SK-N-SH treated with all-trans-retinoic acid at 6 μM for 48 hours (cell line): ENCODE measurements at regions not wholly inside any gene's neighbourhood (a gene's known extent, or its start where the extent isn't known, plus 50 kb on each side); places are given as distances from the start of the nearest gene placed in this dataset.

Experiments used
- BACH2 ChIP-seq: fragments of 250-450 bp; sonication (Bioruptor Pico); IDR thresholded peaks from 2 replicates; pipeline ENCODE4 v1.9.0; 2021; ENCODE audit warnings: mild to moderate bottlenecking, borderline replicate concordance
- CREB5 ChIP-seq: fragments of 250-450 bp; sonication (Bioruptor Pico); IDR thresholded peaks from 2 replicates; pipeline ENCODE4 v1.5.1; 2020; ENCODE audit warnings: low read depth, mild to moderate bottlenecking, moderate library complexity
- ESRRG ChIP-seq: fragments of 250-450 bp; sonication (Bioruptor Pico); IDR thresholded peaks from 2 replicates; pipeline ENCODE4 v1.6.1; 2021; ENCODE audit warnings: mild to moderate bottlenecking
- GLIS3 ChIP-seq: fragments of 250-450 bp; sonication (Bioruptor Pico); IDR thresholded peaks from 2 replicates; pipeline ENCODE4 v1.5.0; 2020; ENCODE audit warnings: mild to moderate bottlenecking, moderate library complexity
- ISL1 ChIP-seq: fragments of 250-450 bp; sonication (Bioruptor Pico); IDR thresholded peaks from 2 replicates; pipeline ENCODE4 v2.1.2; 2022; ENCODE audit warnings: mild to moderate bottlenecking, moderate library complexity
- PATZ1 ChIP-seq: fragments of 250-450 bp; sonication (Bioruptor Pico); IDR thresholded peaks from 2 replicates; pipeline ENCODE4 v1.8.0; 2020; ENCODE audit warnings: mild to moderate bottlenecking, moderate library complexity, borderline replicate concordance
- POU6F1 ChIP-seq: fragments of 250-450 bp; sonication (Bioruptor Pico); IDR thresholded peaks from 2 replicates; pipeline ENCODE4 v1.8.0; 2021; ENCODE audit warnings: low read depth, mild to moderate bottlenecking, moderate library complexity, borderline replicate concordance
- RARB ChIP-seq: fragments of 250-450 bp; sonication (Bioruptor Pico); IDR thresholded peaks from 2 replicates; pipeline ENCODE4 v1.8.0; 2021; ENCODE audit warnings: mild to moderate bottlenecking, moderate library complexity
- SNAI2 ChIP-seq: fragments of 250-450 bp; sonication (Bioruptor Pico); IDR thresholded peaks from 2 replicates; pipeline ENCODE4 v1.5.0; 2020; ENCODE audit warnings: mild to moderate bottlenecking, moderate library complexity
- TOX ChIP-seq: fragments of 250-450 bp; sonication (Bioruptor Pico); IDR thresholded peaks from 2 replicates; pipeline ENCODE4 v1.8.0; 2021; ENCODE audit warnings: mild to moderate bottlenecking, moderate library complexity, borderline replicate concordance
- ZC3H10 ChIP-seq: fragments of 250-450 bp; sonication (Bioruptor Pico); IDR thresholded peaks from 2 replicates; pipeline ENCODE4 v1.5.1; 2021; ENCODE audit warnings: mild to moderate bottlenecking, moderate library complexity
- ZFP3 ChIP-seq: fragments of 250-450 bp; sonication (Bioruptor Pico); IDR thresholded peaks from 2 replicates; pipeline ENCODE4 v1.5.0; 2020; ENCODE audit warnings: mild to moderate bottlenecking, moderate library complexity
- ZFP30 ChIP-seq: fragments of 450-650 bp; formaldehyde crosslinking; IDR thresholded peaks from 2 replicates; pipeline ENCODE4 v1.5.0; 2022; ENCODE audit warnings: mild to moderate bottlenecking, moderate library complexity
- TF ChIP-seq, protein P1 (sequence below): fragments of 250-450 bp; sonication (Bioruptor Pico); IDR thresholded peaks from 2 replicates; pipeline ENCODE4 v1.5.1; 2021; ENCODE audit warnings: mild to moderate bottlenecking, moderate library complexity

DNA sequence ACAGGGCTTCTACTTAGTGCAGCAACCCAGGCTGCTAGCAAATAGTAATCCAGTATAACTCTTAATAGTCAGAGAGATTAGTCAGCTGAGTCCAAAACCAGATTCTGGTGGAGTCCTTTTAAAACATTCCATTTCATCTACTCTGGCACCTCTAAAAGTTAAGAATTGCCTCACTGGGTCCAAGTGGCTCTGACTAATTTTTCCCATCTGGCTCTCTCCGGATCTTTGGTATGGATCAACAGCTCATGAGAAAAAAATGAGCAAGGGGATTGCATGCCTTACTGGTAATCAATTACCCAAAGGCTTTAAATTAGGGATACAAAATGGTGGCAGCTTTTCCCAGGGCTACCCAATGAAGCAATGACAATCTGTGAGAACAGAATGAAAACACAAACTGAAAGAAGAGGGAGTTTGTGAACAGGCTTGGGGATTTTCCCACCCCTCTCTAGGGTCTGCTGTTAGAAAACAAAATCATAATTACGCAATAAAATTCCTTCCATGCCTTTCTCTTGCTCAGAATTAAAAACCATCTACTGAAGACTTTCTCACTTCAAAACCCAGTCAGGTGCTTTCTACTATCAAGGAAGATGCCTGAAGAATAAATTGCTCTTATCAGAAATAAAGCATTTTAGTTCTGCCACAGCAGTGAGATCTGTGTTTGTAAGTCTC, 84.6 kb upstream of the PMFBP1 start:
- TF ChIP-seq ZFP30 (CRISPR knock-in tag), result no peak
- no peak for TF ChIP-seq POU6F1 (CRISPR knock-in tag)
- TF ChIP-seq SNAI2 (CRISPR knock-in tag), result no peak
- no peak for TF ChIP-seq RARB (CRISPR knock-in tag)
- no peak for TF ChIP-seq CREB5 (CRISPR knock-in tag)
- TF ChIP-seq BACH2, result no peak
- TF ChIP-seq ZC3H10 (CRISPR knock-in tag), result no peak
- TF ChIP-seq, protein P1, sequence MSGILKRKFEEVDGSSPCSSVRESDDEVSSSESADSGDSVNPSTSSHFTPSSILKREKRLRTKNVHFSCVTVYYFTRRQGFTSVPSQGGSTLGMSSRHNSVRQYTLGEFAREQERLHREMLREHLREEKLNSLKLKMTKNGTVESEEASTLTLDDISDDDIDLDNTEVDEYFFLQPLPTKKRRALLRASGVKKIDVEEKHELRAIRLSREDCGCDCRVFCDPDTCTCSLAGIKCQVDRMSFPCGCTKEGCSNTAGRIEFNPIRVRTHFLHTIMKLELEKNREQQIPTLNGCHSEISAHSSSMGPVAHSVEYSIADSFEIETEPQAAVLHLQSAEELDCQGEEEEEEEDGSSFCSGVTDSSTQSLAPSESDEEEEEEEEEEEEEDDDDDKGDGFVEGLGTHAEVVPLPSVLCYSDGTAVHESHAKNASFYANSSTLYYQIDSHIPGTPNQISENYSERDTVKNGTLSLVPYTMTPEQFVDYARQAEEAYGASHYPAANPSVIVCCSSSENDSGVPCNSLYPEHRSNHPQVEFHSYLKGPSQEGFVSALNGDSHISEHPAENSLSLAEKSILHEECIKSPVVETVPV (CRISPR knock-in tag), result no peak
- TF ChIP-seq ISL1 (CRISPR knock-in tag), result no peak
- TF ChIP-seq ZFP3 (CRISPR knock-in tag), result no peak
- no peak for TF ChIP-seq ESRRG (CRISPR knock-in tag)
- TF ChIP-seq TOX (CRISPR knock-in tag), result no peak
- no peak for TF ChIP-seq PATZ1
- TF ChIP-seq GLIS3 (CRISPR knock-in tag), result no peak
